HepG2 (cell line): ENCODE measurements at regions not wholly inside any gene's neighbourhood (a gene's known extent, or its start where the extent isn't known, plus 50 kb on each side); places are given as distances from the start of the nearest gene placed in this dataset.

ENCODE experiments used
- ELF1 ChIP-seq: sonication (generic); formaldehyde crosslinking; IDR thresholded peaks from 2 replicates; pipeline ENCODE4 v1.4.0; 2020; ENCODE audit warnings: missing genetic modification reagents
- EZH2 ChIP-seq: conservative IDR thresholded peaks from 2 replicates; pipeline ENCODE4 v1.6.1; 2012; ENCODE audit warnings: mild to moderate bottlenecking, low read depth, low read length, moderate library complexity
- FOXP1 ChIP-seq, 2 experiments: fragments of 450-650 bp in 1 of 2; IDR thresholded peaks; 2 replicates each; pipeline ENCODE4 v1.6.1; 2017 to 2018; ENCODE audit warnings: antibody characterized with exemption in 1 of 2
- MAF1 ChIP-seq: sonication (generic); formaldehyde crosslinking; IDR thresholded peaks from 2 replicates; pipeline ENCODE4 v1.5.0; 2020; ENCODE audit warnings: missing genetic modification reagents, borderline replicate concordance
- MAFG ChIP-seq: sonication (generic); formaldehyde crosslinking; IDR thresholded peaks from 2 replicates; pipeline ENCODE4 v1.5.1; 2020; ENCODE audit warnings: mild to moderate bottlenecking, missing genetic modification reagents
- MXI1 ChIP-seq: IDR thresholded peaks from 3 replicates; pipeline ENCODE4 v1.6.1; 2012; ENCODE audit warnings: low read depth, low read length, inconsistent platforms, borderline replicate concordance
- NBN ChIP-seq: fragments of 450-650 bp; conservative IDR thresholded peaks from 2 replicates; pipeline ENCODE4 v1.6.1; 2017
- SMC3 ChIP-seq: IDR thresholded peaks from 2 replicates; pipeline ENCODE4 v1.6.1; 2011; ENCODE audit warnings: low read length, improper control_type of control experiment
- ZNF143 ChIP-seq: sonication (generic); formaldehyde crosslinking; IDR thresholded peaks from 2 replicates; pipeline ENCODE4 v1.4.0; 2020; ENCODE audit warnings: missing genetic modification reagents
- ZNF317 ChIP-seq: sonication (generic); formaldehyde crosslinking; IDR thresholded peaks from 2 replicates; pipeline ENCODE4 v1.5.0; 2020; ENCODE audit warnings: mild to moderate bottlenecking, missing genetic modification reagents
- TF ChIP-seq, protein P1 (sequence below): sonication (generic); formaldehyde crosslinking; IDR thresholded peaks from 2 replicates; pipeline ENCODE4 v1.8.1; 2022; ENCODE audit warnings: mild to moderate bottlenecking, missing genetic modification reagents
- TF ChIP-seq, protein P2 (sequence below): sonication (generic); formaldehyde crosslinking; IDR thresholded peaks from 2 replicates; pipeline ENCODE4 v1.5.0; 2020; ENCODE audit warnings: mild to moderate bottlenecking, missing genetic modification reagents, moderate library complexity
- TF ChIP-seq, protein P3 (sequence below): IDR thresholded peaks from 2 replicates; pipeline ENCODE4 v1.6.1; 2012; ENCODE audit warnings: inconsistent platforms
- TF ChIP-seq, protein P4 (sequence below): sonication (generic); formaldehyde crosslinking; IDR thresholded peaks from 2 replicates; pipeline ENCODE4 v1.8.0; 2022; ENCODE audit warnings: mild to moderate bottlenecking, missing genetic modification reagents

DNA sequence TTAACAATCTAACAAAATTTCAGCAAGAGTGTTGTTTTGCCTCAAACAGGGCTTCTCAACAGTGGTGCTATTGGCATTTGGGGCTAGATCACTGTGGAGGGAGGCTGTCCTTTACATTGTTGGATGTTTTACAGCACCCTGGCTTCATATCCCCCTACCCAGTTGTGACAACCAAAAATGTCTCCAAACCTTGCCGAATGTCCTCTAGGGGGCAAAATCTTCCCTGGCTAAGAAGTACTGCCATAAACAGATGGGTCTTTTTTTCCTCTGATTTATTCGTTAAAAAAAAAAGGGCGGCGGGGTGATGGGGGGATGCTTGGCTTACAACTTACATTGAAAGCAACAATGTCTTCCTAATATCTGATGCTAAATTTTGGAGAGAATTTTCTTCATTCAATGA, 207.6 kb upstream of the CCDC150 start:
- TF ChIP-seq ELF1 (CRISPR knock-in tag) (no peak), ZNF317 (CRISPR knock-in tag) (no peak), MAFG (CRISPR knock-in tag) (no peak), SMC3 (no peak), FOXP1 (IDR thresholded peaks at IDR 0.05) (no peak), FOXP1 (CRISPR knock-in tag; IDR thresholded peaks at IDR 0.05) (no peak), EZH2 (no peak), MAF1 (CRISPR knock-in tag) (no peak), ZNF143 (CRISPR knock-in tag) (no peak), NBN (no peak), MXI1 (no peak)
- TF ChIP-seq, protein P1, sequence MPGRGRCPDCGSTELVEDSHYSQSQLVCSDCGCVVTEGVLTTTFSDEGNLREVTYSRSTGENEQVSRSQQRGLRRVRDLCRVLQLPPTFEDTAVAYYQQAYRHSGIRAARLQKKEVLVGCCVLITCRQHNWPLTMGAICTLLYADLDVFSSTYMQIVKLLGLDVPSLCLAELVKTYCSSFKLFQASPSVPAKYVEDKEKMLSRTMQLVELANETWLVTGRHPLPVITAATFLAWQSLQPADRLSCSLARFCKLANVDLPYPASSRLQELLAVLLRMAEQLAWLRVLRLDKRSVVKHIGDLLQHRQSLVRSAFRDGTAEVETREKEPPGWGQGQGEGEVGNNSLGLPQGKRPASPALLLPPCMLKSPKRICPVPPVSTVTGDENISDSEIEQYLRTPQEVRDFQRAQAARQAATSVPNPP = no peak
- TF ChIP-seq, protein P2, sequence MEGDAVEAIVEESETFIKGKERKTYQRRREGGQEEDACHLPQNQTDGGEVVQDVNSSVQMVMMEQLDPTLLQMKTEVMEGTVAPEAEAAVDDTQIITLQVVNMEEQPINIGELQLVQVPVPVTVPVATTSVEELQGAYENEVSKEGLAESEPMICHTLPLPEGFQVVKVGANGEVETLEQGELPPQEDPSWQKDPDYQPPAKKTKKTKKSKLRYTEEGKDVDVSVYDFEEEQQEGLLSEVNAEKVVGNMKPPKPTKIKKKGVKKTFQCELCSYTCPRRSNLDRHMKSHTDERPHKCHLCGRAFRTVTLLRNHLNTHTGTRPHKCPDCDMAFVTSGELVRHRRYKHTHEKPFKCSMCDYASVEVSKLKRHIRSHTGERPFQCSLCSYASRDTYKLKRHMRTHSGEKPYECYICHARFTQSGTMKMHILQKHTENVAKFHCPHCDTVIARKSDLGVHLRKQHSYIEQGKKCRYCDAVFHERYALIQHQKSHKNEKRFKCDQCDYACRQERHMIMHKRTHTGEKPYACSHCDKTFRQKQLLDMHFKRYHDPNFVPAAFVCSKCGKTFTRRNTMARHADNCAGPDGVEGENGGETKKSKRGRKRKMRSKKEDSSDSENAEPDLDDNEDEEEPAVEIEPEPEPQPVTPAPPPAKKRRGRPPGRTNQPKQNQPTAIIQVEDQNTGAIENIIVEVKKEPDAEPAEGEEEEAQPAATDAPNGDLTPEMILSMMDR = peak; percentile 45; the same call in 1 of the 2 replicates
- TF ChIP-seq, protein P3, sequence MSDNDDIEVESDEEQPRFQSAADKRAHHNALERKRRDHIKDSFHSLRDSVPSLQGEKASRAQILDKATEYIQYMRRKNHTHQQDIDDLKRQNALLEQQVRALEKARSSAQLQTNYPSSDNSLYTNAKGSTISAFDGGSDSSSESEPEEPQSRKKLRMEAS = no peak
- TF ChIP-seq, protein P4, sequence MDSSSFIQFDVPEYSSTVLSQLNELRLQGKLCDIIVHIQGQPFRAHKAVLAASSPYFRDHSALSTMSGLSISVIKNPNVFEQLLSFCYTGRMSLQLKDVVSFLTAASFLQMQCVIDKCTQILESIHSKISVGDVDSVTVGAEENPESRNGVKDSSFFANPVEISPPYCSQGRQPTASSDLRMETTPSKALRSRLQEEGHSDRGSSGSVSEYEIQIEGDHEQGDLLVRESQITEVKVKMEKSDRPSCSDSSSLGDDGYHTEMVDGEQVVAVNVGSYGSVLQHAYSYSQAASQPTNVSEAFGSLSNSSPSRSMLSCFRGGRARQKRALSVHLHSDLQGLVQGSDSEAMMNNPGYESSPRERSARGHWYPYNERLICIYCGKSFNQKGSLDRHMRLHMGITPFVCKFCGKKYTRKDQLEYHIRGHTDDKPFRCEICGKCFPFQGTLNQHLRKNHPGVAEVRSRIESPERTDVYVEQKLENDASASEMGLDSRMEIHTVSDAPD = no peak
